LNCaP clone FGC (cell line): ENCODE measurements at regions not wholly inside any gene's neighbourhood (a gene's known extent, or its start where the extent isn't known, plus 50 kb on each side); places are given as distances from the start of the nearest gene placed in this dataset.

Source experiments
- DNase-seq: peaks from one replicate; pipeline ENCODE4 v3.0.0-alpha.2; 2011; ENCODE audit warnings: low read depth
- H3K4me3 ChIP-seq: 2 replicates; pipeline ENCODE4 v1.5.1; 2011; ENCODE audit warnings: mild to moderate bottlenecking, low read depth, low read length, control low read depth
- CTCF ChIP-seq: IDR thresholded peaks from 2 replicates; pipeline ENCODE4 v1.5.1; 2012; ENCODE audit warnings: mild to moderate bottlenecking; ENCODE audit not compliant: control insufficient read depth, insufficient read depth; ENCODE audit errors: extremely low read depth

- no peak overlapping the region for H3K4me3 ChIP-seq
- no peak for TF ChIP-seq CTCF
- DNase-seq: no peak
These were observed 120.8 kb upstream of the CCDC196 start for GRCh38 chr14:66365388-66365787.

GRCh38 chr14:66369157-66369697 lies 116.9 kb upstream of the CCDC196 start:
- TF ChIP-seq CTCF: no peak
- no peak for DNase-seq
- H3K4me3 ChIP-seq: no peak overlapping the region

- TF ChIP-seq CTCF: no peak
- no peak overlapping the region for H3K4me3 ChIP-seq
- no peak for DNase-seq
These were observed 114.4 kb upstream of the CCDC196 start for GRCh38 chr14:66371776-66372175.

- TF ChIP-seq CTCF: no peak
- H3K4me3 ChIP-seq: no peak overlapping the region
- no peak for DNase-seq
These were observed 110.9 kb upstream of the CCDC196 start for GRCh38 chr14:66375046-66375964.

GRCh38 chr14:66377574-66377973 lies 108.6 kb upstream of the CCDC196 start:
- DNase-seq: no peak
- TF ChIP-seq CTCF: no peak
- H3K4me3 ChIP-seq: no peak overlapping the region

GRCh38 chr14:66378712-66379505 lies 107.3 kb upstream of the CCDC196 start:
- no peak for TF ChIP-seq CTCF
- no peak overlapping the region for H3K4me3 ChIP-seq
- peak; percentile 79 for DNase-seq
